ENCODE measurements at regions not wholly inside any gene's neighbourhood (a gene's known extent, or its start where the extent isn't known, plus 50 kb on each side); places are given as distances from the start of the nearest gene placed in this dataset.

- no peak for TF ChIP-seq SUZ12 (IDR thresholded peaks at IDR 0.05; ENCODE audit: extremely low read depth, insufficient read depth, insufficient read length)
- TF ChIP-seq ZNF274 (IDR thresholded peaks at IDR 0.05; ENCODE audit: low read depth, low read length) = no peak
- no peak for TF ChIP-seq YY1 (IDR thresholded peaks at IDR 0.05; ENCODE audit: insufficient read depth, insufficient read length)
Measured at GRCh38 chr22:25363474-25363873, 144.0 kb downstream of the CRYBB2 start.

Data from NT2/D1 (cell line).